SK-N-MC (cell line): ENCODE measurements at regions not wholly inside any gene's neighbourhood (a gene's known extent, or its start where the extent isn't known, plus 50 kb on each side); places are given as distances from the start of the nearest gene placed in this dataset.

Source experiments
- EZH2 ChIP-seq: fragments of 200-600 bp; sonication (generic); IDR thresholded peaks from one replicate; pipeline ENCODE4 v1.6.1; 2017; ENCODE audit warnings: antibody characterized with exemption
- FOXP2 ChIP-seq: optimal IDR thresholded peaks from 2 replicates; pipeline ENCODE3; 2011; ENCODE audit warnings: mild to moderate bottlenecking, moderate library complexity; ENCODE audit not compliant: insufficient read depth; ENCODE audit errors: extremely low read length, control extremely low read depth
- POLR2AphosphoS5 ChIP-seq: IDR thresholded peaks from 2 replicates; pipeline ENCODE4 v1.6.1; 2012; ENCODE audit warnings: mild to moderate bottlenecking, low read depth, low read length, borderline replicate concordance

DNA sequence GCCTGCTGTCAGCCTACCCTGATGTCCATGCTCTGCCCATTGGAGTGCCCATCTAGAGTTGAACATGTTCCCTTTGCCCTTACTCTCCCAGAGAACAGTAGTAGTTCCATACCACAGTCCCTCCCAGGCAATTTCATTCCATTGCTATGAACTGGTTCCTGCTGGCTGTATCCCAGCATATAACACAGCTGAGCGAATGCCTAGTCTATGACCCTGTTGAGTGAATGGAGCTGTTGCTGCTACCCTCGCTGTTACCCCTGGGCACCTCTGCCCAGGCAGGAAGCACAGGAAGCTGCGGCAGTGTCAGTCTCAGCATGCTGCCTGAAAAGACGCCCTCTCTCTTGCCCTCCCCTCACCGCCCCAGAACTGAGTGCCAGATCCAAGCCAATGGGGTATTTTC is 73.3 kb downstream of the SOX3 start:
- no peak for TF ChIP-seq POLR2AphosphoS5
- TF ChIP-seq EZH2: no peak
- no peak for TF ChIP-seq FOXP2
